Pancreas (tissue), 10 donors: ENCODE measurements at regions not wholly inside any gene's neighbourhood (a gene's known extent, or its start where the extent isn't known, plus 50 kb on each side); places are given as distances from the start of the nearest gene placed in this dataset.

ENCODE experiments used
- ATAC-seq, 4 donors: fragments of 200-7000 bp; cut with Tn5 transposase; one replicate each; pipeline versions ENCODE4 v1.8.0 to v1.9.1; 2020; ENCODE audit warnings: mild to moderate bottlenecking in 4 of 4, moderate library complexity in 4 of 4
- DNase-seq, 6 donors: peaks; one replicate each; pipeline ENCODE4 v3.0.0-alpha.2; 2020
- FAIRE-seq: peaks from 2 replicates; lab custom pipeline; 2012; peaks lifted over from hg19 to GRCh38; lab: Jason Lieb, UNC
- H3K27ac ChIP-seq, 4 donors: fragments of 200-600 bp; sonication (generic); 1 replicate in 3 of 4; 2 replicates in 1 of 4; pipeline versions ENCODE4 v1.5.0 to v1.8.0; 2020
- H3K27me3 ChIP-seq, 4 donors: fragments of 200-600 bp; one replicate each; pipeline ENCODE4 v1.8.0; 2021
- H3K36me3 ChIP-seq, 3 donors: fragments of 200-600 bp; sonication (generic) in 1 of 3; one replicate each; pipeline versions ENCODE4 v1.5.0 to v1.8.0; 2020 to 2021
- H3K4me1 ChIP-seq, 3 donors: fragments of 200-600 bp; one replicate each; pipeline ENCODE4 v1.8.0; 2021
- H3K4me3 ChIP-seq, 4 donors: fragments of 200-600 bp; sonication (generic) in 2 of 4; one replicate each; pipeline versions ENCODE4 v1.5.0 to v1.8.0; 2020 to 2021
- H3K9me3 ChIP-seq, 4 donors: fragments of 200-600 bp; one replicate each; pipeline ENCODE4 v1.8.0; 2021
- CTCF ChIP-seq, 4 donors: fragments of 200-600 bp; sonication (generic) in 3 of 4; IDR thresholded peaks; one replicate each; pipeline versions ENCODE4 v1.5.0 to v1.8.0; 2021; ENCODE audit warnings: antibody characterized with exemption in 4 of 4
- WGBS, 2 donors: extraction: QIAGEN DNeasy Blood & Tissue Kit; methylation state at CpG; one replicate each; pipeline ENCODE4 v1.1.7; 2013; 5-methylcytosine and 5-hydroxymethylcytosine counted together
- intact Hi-C, 3 donors: fragments of 100-400 bp; cut with DNase I; formaldehyde crosslinking; loops; one replicate each; pipeline versions ENCODE4 v1.11.1 to v1.14.2; 2022
- donor health status: healthy with polysubstance abuse.
- donor health status: DM: no; HTN: no; CAD: no; lungs with moderate emphysema.
- donor health status: DM: no; HTN: no; CAD: no.
- donor health status: control.
- donor health status: control.
- donor health status: Bipolar disorder and iron deficiency.
- donor health status: DM: yes; HTN: yes; CAD: no.
- donor health status: DM: no; HTN: no; CAD: no.
- donor health status: DM: no; HTN: no; CAD: no.
- donor health status: DM: yes; HTN: yes; CAD: no.

DNA sequence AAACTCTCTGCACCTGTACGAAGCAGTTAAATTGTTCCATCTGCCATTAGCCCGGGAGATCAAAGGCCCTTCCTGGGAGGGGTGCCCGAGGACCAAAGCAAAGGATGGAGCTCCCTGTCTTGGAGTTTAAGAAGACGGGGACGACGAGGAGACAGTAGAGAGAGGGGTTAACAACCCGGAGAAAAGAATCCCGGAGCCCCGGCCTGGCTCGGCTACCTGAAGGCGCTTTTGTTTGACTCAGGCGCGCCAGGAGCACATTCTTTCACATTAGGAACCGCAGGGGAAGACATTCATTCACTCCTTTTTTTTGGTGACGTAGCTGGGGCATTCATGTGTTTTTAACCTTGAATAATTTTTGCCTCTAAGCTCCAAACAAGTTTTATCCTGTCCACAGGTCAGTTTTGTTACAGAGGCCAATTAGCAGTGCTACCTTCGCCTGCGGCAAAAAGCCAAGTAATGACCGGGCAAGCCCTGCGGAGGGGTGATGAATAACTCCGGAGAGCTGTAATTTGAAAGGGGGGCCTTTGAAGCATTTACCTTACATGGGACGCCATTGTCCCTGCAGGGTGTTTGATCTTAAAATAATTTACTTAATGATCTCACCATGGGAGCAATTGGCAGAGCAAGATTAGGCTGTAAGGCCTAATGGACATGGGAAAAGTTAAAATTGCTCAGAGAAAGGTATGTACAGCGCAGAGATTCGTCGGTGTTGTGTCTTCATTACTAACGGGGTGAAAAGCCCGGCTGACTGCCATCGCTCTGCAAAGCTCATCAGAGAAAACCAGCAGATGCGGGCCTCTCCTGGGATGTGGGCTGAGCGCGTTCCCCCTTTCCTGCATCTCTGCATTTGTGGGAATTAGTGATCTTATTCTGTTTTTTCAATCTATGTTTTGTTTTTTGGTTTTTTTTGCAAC, 258.0 kb upstream of the SP4 start:
- FAIRE-seq (no peak), DNase-seq (no peak), ATAC-seq (no peak)
- TF ChIP-seq CTCF (IDR thresholded peaks at IDR 0.05): no peak
- 38 to 42% methylated on average over 30 of the region's 30 CpGs for WGBS, 2 donors
- no peak overlapping the region for H3K27ac ChIP-seq
- no peaks in the 10 kb centered on the region for H3K9me3 ChIP-seq
- no peak overlapping the region for H3K4me3 ChIP-seq
- intact Hi-C loops: no loop called here
- no peaks in the 10 kb centered on the region for H3K36me3 ChIP-seq
- no peaks in the 10 kb centered on the region for H3K4me1 ChIP-seq
- H3K27me3 ChIP-seq: peaks cover 0 to 3% (median 0%) of the 10 kb centered on the region in 4 donors

DNA sequence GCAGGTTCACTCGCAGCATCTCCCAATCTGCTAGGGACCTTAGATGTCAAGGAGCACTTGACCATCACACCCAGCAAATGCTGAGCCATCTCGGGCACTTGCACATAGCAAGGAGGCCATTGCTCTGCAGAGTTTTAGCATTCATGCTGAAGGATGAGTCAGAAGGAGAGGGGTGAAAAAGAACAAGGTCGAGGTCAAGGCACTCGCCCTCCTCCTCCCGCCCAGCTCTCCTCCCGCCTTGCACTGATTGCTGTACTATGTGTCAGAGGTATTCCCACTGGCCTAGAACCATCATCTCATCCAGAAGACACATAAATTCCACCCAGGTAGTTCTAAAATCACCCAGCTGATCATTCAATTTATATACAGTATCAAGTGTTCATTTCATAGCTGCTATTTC, 255.1 kb upstream of the SP4 start:
- intact Hi-C loops: no loop called here
- Histone ChIP-seq H3K4me1 (no peaks in the 10 kb centered on the region), H3K36me3 (no peaks in the 10 kb centered on the region), H3K9me3 (no peaks in the 10 kb centered on the region), H3K27me3 (peaks cover 0 to 3% (median 0%) of the 10 kb centered on the region in 4 donors), H3K4me3 (no peak overlapping the region), H3K27ac (no peak overlapping the region)
- WGBS, 2 donors: 67 to 76% methylated on average over 6 of the region's 6 CpGs
- TF ChIP-seq CTCF (IDR thresholded peaks at IDR 0.05): no peak
- ATAC-seq (no peak), FAIRE-seq (no peak), DNase-seq (no peak)

- H3K4me3 ChIP-seq: no peak overlapping the region
- H3K9me3 ChIP-seq: no peaks in the 10 kb centered on the region
- no peaks in the 10 kb centered on the region for H3K4me1 ChIP-seq
- no peak overlapping the region for H3K27ac ChIP-seq
- H3K36me3 ChIP-seq: no peaks in the 10 kb centered on the region
- peaks cover 0 to 3% (median 0%) of the 10 kb centered on the region in 4 donors for H3K27me3 ChIP-seq
- WGBS, 2 donors: 57 to 85% methylated on average over 1 of the region's 1 CpG
- intact Hi-C loops: no loop called here
- no peak for TF ChIP-seq CTCF (IDR thresholded peaks at IDR 0.05)
- DNase-seq (no peak), FAIRE-seq (no peak), ATAC-seq (no peak)
Measured at GRCh38 chr7:21173436-21173835, 254.4 kb upstream of the SP4 start.

- no peak for ATAC-seq
- Histone ChIP-seq H3K36me3 (no peaks in the 10 kb centered on the region), H3K4me1 (no peaks in the 10 kb centered on the region), H3K9me3 (no peaks in the 10 kb centered on the region), H3K4me3 (no peak overlapping the region), H3K27ac (no peak overlapping the region), H3K27me3 (peaks cover 0 to 3% (median 0%) of the 10 kb centered on the region in 4 donors)
- intact Hi-C loops: no loop called here
- TF ChIP-seq CTCF (IDR thresholded peaks at IDR 0.05): no peak
- FAIRE-seq: no peak
- WGBS, 2 donors: 30 to 38% methylated on average over 1 of the region's 1 CpG
- no peak for DNase-seq
Measured at GRCh38 chr7:21175714-21176113, 252.2 kb upstream of the SP4 start.
